GM12891 (cell line): ENCODE measurements at regions not wholly inside any gene's neighbourhood (a gene's known extent, or its start where the extent isn't known, plus 50 kb on each side); places are given as distances from the start of the nearest gene placed in this dataset.

Experiments used
- POLR2A ChIP-seq: IDR thresholded peaks from 2 replicates; pipeline ENCODE4 v1.6.1; 2011; ENCODE audit warnings: low read depth, low read length, control low read depth
- POLR2AphosphoS5 ChIP-seq: IDR thresholded peaks from 2 replicates; pipeline ENCODE4 v1.6.1; 2011; ENCODE audit warnings: low read depth, low read length, control low read depth
- TAF1 ChIP-seq: IDR thresholded peaks from 2 replicates; pipeline ENCODE4 v1.6.1; 2011; ENCODE audit warnings: low read depth, low read length, control low read depth

- no peak for TF ChIP-seq POLR2AphosphoS5
- TF ChIP-seq POLR2A = no peak
- no peak for TF ChIP-seq TAF1
Measured at GRCh38 chr3:150274372-150274771, 133.7 kb upstream of the TSC22D2 start.
